Immature natural killer cell (primary cell): ENCODE measurements at regions not wholly inside any gene's neighbourhood (a gene's known extent, or its start where the extent isn't known, plus 50 kb on each side); places are given as distances from the start of the nearest gene placed in this dataset.
"Not testable (repeated sequence)": the region's sequence is repeated elsewhere in the genome, so short reads cannot be mapped to it uniquely, and the experiment has no call there.

ENCODE experiments used
- DNase-seq, 3 donors: peaks; one replicate each; pipeline ENCODE4 v3.0.0; 2022; ENCODE audit warnings: mixed read lengths in 1 of 3
- H3K27ac Mint-ChIP-seq, 6 donors: one replicate each; pipeline ENCODE4 v1.8.0; 2020; ENCODE audit warnings: mixed read lengths in 6 of 6, mild to moderate bottlenecking in 5 of 6, inconsistent platforms in 4 of 6, moderate library complexity in 3 of 6
- H3K27me3 Mint-ChIP-seq, 3 donors: one replicate each; pipeline ENCODE4 v1.8.0; 2020 to 2021; ENCODE audit warnings: low read depth in 3 of 3, mild to moderate bottlenecking in 3 of 3, mixed read lengths in 3 of 3, moderate library complexity in 3 of 3, inconsistent platforms in 1 of 3
- H3K36me3 Mint-ChIP-seq, 3 donors: one replicate each; pipeline ENCODE4 v1.8.0; 2020; ENCODE audit warnings: mixed read lengths in 3 of 3, inconsistent platforms in 2 of 3, mild to moderate bottlenecking in 2 of 3
- H3K4me1 Mint-ChIP-seq, 2 donors: one replicate each; pipeline ENCODE4 v1.8.0; 2020; ENCODE audit warnings: inconsistent platforms in 2 of 2, mild to moderate bottlenecking in 2 of 2, mixed read lengths in 2 of 2, moderate library complexity in 1 of 2
- H3K4me3 Mint-ChIP-seq, 5 donors: one replicate each; pipeline ENCODE4 v1.8.0; 2020; ENCODE audit warnings: mild to moderate bottlenecking in 5 of 5, mixed read lengths in 5 of 5, inconsistent platforms in 3 of 5, moderate library complexity in 3 of 5
- H3K9me3 Mint-ChIP-seq, 6 donors: one replicate each; pipeline ENCODE4 v1.8.0; 2020; ENCODE audit warnings: mild to moderate bottlenecking in 6 of 6, mixed read lengths in 6 of 6, inconsistent platforms in 4 of 6, moderate library complexity in 3 of 6

DNA sequence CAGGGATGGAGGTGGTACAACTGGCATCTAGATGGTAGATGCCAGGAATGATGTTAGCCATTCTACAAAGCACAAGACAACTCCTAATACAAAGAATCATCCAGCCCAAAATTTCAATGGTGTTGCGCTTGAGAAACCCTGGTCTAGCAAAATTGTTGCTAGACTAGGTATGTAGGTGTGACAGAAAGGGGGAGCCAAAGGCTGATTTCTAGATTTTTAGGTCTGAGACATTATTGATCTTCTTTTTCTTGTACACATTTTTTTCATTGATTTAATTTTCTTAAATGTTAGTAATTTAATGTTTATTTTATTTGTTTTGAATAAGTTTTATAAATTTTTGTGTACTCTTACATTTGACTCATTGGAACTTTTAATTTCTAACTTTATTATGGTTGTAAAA, 216.4 kb downstream of the FSIP2 start:
- peaks cover 0 to 6% (median 4%) of the 10 kb centered on the region in 3 donors for H3K36me3 Mint-ChIP-seq

DNA sequence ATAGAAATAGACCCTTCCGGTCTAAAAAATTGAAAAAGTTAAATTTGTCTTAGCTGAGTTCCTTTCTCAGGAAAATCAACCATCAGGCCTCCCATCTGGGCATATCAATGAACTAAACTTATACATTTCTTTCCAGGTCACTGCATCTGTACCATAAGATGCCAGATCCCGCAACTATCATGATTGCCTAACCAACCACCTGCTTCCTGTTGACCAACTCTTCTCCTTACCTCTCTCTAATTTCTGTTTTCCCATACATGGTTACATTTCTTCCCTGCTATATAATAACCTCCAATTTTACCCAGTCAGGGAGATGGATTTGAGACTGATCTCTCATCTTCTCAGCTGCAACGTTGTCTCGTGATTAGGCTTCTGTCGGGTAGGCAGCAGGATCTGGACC, 228.7 kb downstream of the FSIP2 start:
- Mint-ChIP-seq H3K9me3 (peaks cover 7 to 44% (median 12%) of the 10 kb centered on the region in 6 donors), H3K27me3 (no peaks in the 10 kb centered on the region), H3K4me1 (no peaks in the 10 kb centered on the region), H3K4me3 (no peak overlapping the region), H3K27ac (no peak overlapping the region), H3K36me3 (no peaks in the 10 kb centered on the region)
- DNase-seq, result no peak

More for the DNA sequence above, 216.4 kb downstream of the FSIP2 start:
- Mint-ChIP-seq H3K4me1 (no peaks in the 10 kb centered on the region), H3K4me3 (no peak overlapping the region), H3K27me3 (peaks cover 0 to 5% (median 3%) of the 10 kb centered on the region in 3 donors), H3K9me3 (peaks cover 2 to 50% (median 20%) of the 10 kb centered on the region in 6 donors), H3K27ac (no peak overlapping the region)
- no peak for DNase-seq

- H3K4me3 Mint-ChIP-seq, result no peak overlapping the region
- peaks cover 5 to 40% (median 17%) of the 10 kb centered on the region in 6 donors for H3K9me3 Mint-ChIP-seq
- H3K4me1 Mint-ChIP-seq, result no peaks in the 10 kb centered on the region
- H3K27ac Mint-ChIP-seq, result no peak overlapping the region
- H3K27me3 Mint-ChIP-seq, result peaks cover 0 to 2% (median 0%) of the 10 kb centered on the region in 3 donors
- no peak for DNase-seq
- peaks cover 0 to 4% (median 3%) of the 10 kb centered on the region in 3 donors for H3K36me3 Mint-ChIP-seq
Measured at GRCh38 chr2:185970148-185970852, 231.7 kb downstream of the FSIP2 start.

DNA sequence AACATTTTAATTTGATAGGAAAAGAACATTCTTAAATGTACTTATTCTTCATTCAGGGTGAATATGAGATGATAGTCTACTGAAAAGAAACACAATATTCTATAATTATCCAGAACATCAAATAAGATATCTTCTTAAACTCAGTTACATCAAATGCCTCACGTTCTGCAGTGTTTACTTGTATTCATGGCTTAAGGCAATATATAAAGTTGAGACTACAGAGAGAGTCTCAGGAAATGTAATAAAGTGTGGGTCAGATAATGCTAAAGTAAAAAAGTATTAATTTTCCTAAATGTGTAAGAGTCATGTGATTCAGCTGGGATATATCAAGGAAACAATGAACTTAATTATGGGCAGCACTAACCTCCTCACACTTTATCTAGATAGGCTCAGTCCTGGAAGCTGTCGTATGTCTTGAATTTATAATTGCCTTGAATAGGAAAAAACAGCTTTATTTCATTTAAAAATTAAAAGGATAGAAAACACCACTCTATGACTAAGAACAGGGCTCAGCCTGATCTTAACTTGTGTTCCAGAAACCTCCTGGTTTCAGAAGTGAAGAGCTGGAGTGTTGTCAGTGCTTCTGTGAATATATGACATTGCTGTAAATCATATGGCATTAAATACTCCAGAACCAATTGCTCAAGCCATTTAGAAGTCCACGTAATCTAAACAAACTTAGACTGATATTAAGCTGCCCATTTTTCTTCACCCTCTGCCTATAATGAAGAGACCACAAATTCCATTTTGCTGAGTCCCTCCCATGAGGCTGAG, 240.2 kb downstream of the FSIP2 start:
- no peak for DNase-seq
- Mint-ChIP-seq H3K4me1 (no peaks in the 10 kb centered on the region), H3K36me3 (peaks cover 0 to 6% (median 0%) of the 10 kb centered on the region in 3 donors), H3K27me3 (peaks cover 0 to 2% (median 0%) of the 10 kb centered on the region in 3 donors), H3K27ac (no peak overlapping the region), H3K4me3 (no peak overlapping the region), H3K9me3 (peaks cover 14 to 33% (median 17%) of the 10 kb centered on the region in 6 donors)

- Mint-ChIP-seq H3K36me3 (peaks cover 0 to 3% (median 0%) of the 10 kb centered on the region in 3 donors), H3K9me3 (peaks cover 8 to 41% (median 15%) of the 10 kb centered on the region in 6 donors), H3K27ac (no peak overlapping the region), H3K4me1 (no peaks in the 10 kb centered on the region), H3K27me3 (no peaks in the 10 kb centered on the region), H3K4me3 (no peak overlapping the region)
- DNase-seq, result no peak
Measured at GRCh38 chr2:185979546-185980071, 241.0 kb downstream of the FSIP2 start.

DNA sequence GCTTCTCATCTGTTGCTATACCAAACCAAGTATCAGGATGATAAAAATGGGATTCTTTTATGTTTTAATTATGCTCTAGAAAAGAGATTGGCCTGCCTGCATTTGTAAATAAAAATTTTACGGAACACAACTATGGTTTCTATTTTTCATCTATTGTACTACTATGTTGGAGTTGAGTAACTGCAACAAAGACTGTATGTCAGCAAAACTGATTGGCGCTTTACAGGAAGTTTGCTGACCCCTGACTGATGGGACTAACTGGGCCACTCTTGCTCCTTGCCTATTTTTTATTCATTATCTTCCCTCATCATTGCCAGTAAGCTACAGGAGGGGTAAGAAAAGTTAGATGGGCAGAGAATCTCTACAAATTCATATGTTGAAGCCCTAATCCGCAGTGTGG, 242.3 kb downstream of the FSIP2 start:
- Mint-ChIP-seq H3K9me3 (peaks cover 12 to 52% (median 20%) of the 10 kb centered on the region in 6 donors), H3K27me3 (no peaks in the 10 kb centered on the region), H3K36me3 (peaks cover 0 to 3% (median 0%) of the 10 kb centered on the region in 3 donors), H3K4me1 (no peaks in the 10 kb centered on the region), H3K27ac (no peak overlapping the region), H3K4me3 (no peak overlapping the region)
- no peak for DNase-seq

- no peak for DNase-seq
- no peaks in the 10 kb centered on the region for H3K27me3 Mint-ChIP-seq
- H3K4me3 Mint-ChIP-seq, result no peak overlapping the region
- H3K9me3 Mint-ChIP-seq, result peaks cover 11 to 55% (median 22%) of the 10 kb centered on the region in 6 donors
- no peak overlapping the region for H3K27ac Mint-ChIP-seq
- H3K36me3 Mint-ChIP-seq, result peaks cover 0 to 3% (median 0%) of the 10 kb centered on the region in 3 donors
- no peaks in the 10 kb centered on the region for H3K4me1 Mint-ChIP-seq
Measured at GRCh38 chr2:185984670-185985069, 246.1 kb downstream of the FSIP2 start.

GRCh38 chr2:185988907-185989306, 250.3 kb downstream of the FSIP2 start:
- not testable (repeated sequence) for H3K4me3 Mint-ChIP-seq, H3K27ac Mint-ChIP-seq, H3K27me3 Mint-ChIP-seq, H3K4me1 Mint-ChIP-seq, H3K36me3 Mint-ChIP-seq, DNase-seq
- peaks cover 6 to 36% (median 18%) of the 10 kb centered on the region in 6 donors for H3K9me3 Mint-ChIP-seq

GRCh38 chr2:185990861-185991525, 252.4 kb downstream of the FSIP2 start:
- no peak overlapping the region for H3K27ac Mint-ChIP-seq
- peaks cover 0 to 3% (median 0%) of the 10 kb centered on the region in 3 donors for H3K27me3 Mint-ChIP-seq
- H3K9me3 Mint-ChIP-seq, result peaks cover 5 to 41% (median 15%) of the 10 kb centered on the region in 6 donors
- no peak overlapping the region for H3K4me3 Mint-ChIP-seq
- H3K4me1 Mint-ChIP-seq, result no peaks in the 10 kb centered on the region
- no peak for DNase-seq
- peaks cover 0 to 3% (median 0%) of the 10 kb centered on the region in 3 donors for H3K36me3 Mint-ChIP-seq

DNA sequence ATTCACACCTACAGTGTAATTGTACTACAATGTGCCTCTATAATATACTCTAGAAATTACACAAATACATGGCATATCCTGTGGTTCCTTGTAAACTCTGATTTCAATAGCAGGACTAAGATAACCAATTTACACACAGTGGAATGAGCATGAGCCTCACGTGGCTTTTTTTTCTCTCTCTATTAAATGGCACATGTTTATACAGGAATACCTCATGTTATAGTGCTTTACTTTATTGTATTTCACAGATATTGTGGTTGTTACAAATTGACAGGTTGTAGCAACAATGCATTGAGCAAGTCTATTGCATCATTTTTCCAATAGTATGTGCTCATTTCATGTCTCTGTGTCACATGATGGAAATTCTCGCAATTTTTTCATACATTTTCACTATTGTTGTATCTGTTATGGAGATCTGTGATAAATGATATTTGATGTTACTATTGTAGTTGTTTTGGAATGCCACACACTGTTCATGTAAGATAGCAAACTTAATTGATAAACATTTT, 260.0 kb downstream of the FSIP2 start:
- Mint-ChIP-seq H3K27ac (no peak overlapping the region), H3K4me3 (no peak overlapping the region), H3K4me1 (no peaks in the 10 kb centered on the region), H3K27me3 (peaks cover 0 to 3% (median 1%) of the 10 kb centered on the region in 3 donors), H3K36me3 (peaks cover 0 to 7% (median 4%) of the 10 kb centered on the region in 3 donors), H3K9me3 (peaks cover 8 to 52% (median 26%) of the 10 kb centered on the region in 6 donors)
- no peak for DNase-seq

- peaks cover 0 to 2% (median 0%) of the 10 kb centered on the region in 3 donors for H3K27me3 Mint-ChIP-seq
- peaks cover 4 to 15% (median 6%) of the 10 kb centered on the region in 3 donors for H3K36me3 Mint-ChIP-seq
- peaks cover 28 to 74% (median 59%) of the 10 kb centered on the region in 6 donors for H3K9me3 Mint-ChIP-seq
- DNase-seq, result no peak
- H3K27ac Mint-ChIP-seq, result no peak overlapping the region
- no peaks in the 10 kb centered on the region for H3K4me1 Mint-ChIP-seq
- H3K4me3 Mint-ChIP-seq, result no peak overlapping the region
Measured at GRCh38 chr2:186009341-186009740, 270.7 kb downstream of the FSIP2 start.

GRCh38 chr2:186017278-186017677, 278.7 kb downstream of the FSIP2 start:
- DNase-seq, result no peak
- peaks cover 0 to 2% (median 0%) of the 10 kb centered on the region in 3 donors for H3K36me3 Mint-ChIP-seq
- H3K27ac Mint-ChIP-seq, result no peak overlapping the region
- H3K4me3 Mint-ChIP-seq, result no peak overlapping the region
- peaks cover 26 to 58% (median 42%) of the 10 kb centered on the region in 6 donors for H3K9me3 Mint-ChIP-seq
- no peaks in the 10 kb centered on the region for H3K4me1 Mint-ChIP-seq
- H3K27me3 Mint-ChIP-seq, result peaks cover 0 to 2% (median 0%) of the 10 kb centered on the region in 3 donors

GRCh38 chr2:186024921-186025320, 286.3 kb downstream of the FSIP2 start:
- no peaks in the 10 kb centered on the region for H3K4me1 Mint-ChIP-seq
- H3K27me3 Mint-ChIP-seq, result peaks cover 0 to 1% (median 0%) of the 10 kb centered on the region in 3 donors
- peaks cover 0 to 4% (median 0%) of the 10 kb centered on the region in 3 donors for H3K36me3 Mint-ChIP-seq
- no peak overlapping the region for H3K4me3 Mint-ChIP-seq
- DNase-seq, result no peak
- H3K27ac Mint-ChIP-seq, result no peak overlapping the region
- peaks cover 12 to 33% (median 19%) of the 10 kb centered on the region in 6 donors for H3K9me3 Mint-ChIP-seq
